SJCRH30 (cell line): ENCODE measurements at regions not wholly inside any gene's neighbourhood (a gene's known extent, or its start where the extent isn't known, plus 50 kb on each side); places are given as distances from the start of the nearest gene placed in this dataset.

Source experiments
- DNase-seq, 2 experiments: peaks; one replicate each; pipeline ENCODE4 v3.0.0-alpha.2; 2015 to 2020
- H3K27ac ChIP-seq: fragments of 250-450 bp; sonication (Bioruptor Pico); 2 replicates; pipeline ENCODE4 v1.5.1; 2020; ENCODE audit warnings: mild to moderate bottlenecking, moderate library complexity
- H3K27me3 ChIP-seq: fragments of 250-450 bp; sonication (Bioruptor Pico); 2 replicates; pipeline ENCODE4 v1.5.1; 2020; ENCODE audit warnings: mild to moderate bottlenecking, moderate library complexity
- H3K36me3 ChIP-seq: fragments of 250-450 bp; sonication (Bioruptor Pico); 2 replicates; pipeline ENCODE4 v1.5.1; 2020; ENCODE audit warnings: mild to moderate bottlenecking, moderate library complexity
- H3K4me1 ChIP-seq: fragments of 250-450 bp; sonication (Bioruptor Pico); 2 replicates; pipeline ENCODE4 v1.5.1; 2020; ENCODE audit warnings: mild to moderate bottlenecking, moderate library complexity
- H3K4me3 ChIP-seq: fragments of 250-450 bp; sonication (Bioruptor Pico); 2 replicates; pipeline ENCODE4 v1.5.1; 2020; ENCODE audit warnings: mild to moderate bottlenecking, moderate library complexity
- H3K9me3 ChIP-seq: fragments of 250-450 bp; sonication (Bioruptor Pico); replicated peaks from 2 replicates; pipeline ENCODE4 v1.5.1; 2020; ENCODE audit warnings: mild to moderate bottlenecking, moderate library complexity

GRCh38 chr21:43331111-43331961 is 95.6 kb downstream of the SIK1 start:
- no peak for DNase-seq
- Histone ChIP-seq H3K9me3 (no peaks in the 10 kb centered on the region), H3K27me3 (no peaks in the 10 kb centered on the region; the same call in 1 of the 2 replicates), H3K36me3 (no peaks in the 10 kb centered on the region), H3K4me1 (peaks cover 30% of the 10 kb centered on the region), H3K27ac (no peak overlapping the region; the same call in 1 of the 2 replicates), H3K4me3 (no peak overlapping the region)

- H3K9me3 ChIP-seq, result no peaks in the 10 kb centered on the region
- no peaks in the 10 kb centered on the region for H3K36me3 ChIP-seq
- peaks cover 30% of the 10 kb centered on the region for H3K4me1 ChIP-seq
- no peak overlapping the region for H3K27ac ChIP-seq
- DNase-seq, result no peak
- H3K27me3 ChIP-seq, result no peaks in the 10 kb centered on the region; the same call in 1 of the 2 replicates
- H3K4me3 ChIP-seq, result no peak overlapping the region
Measured at GRCh38 chr21:43330306-43330881, 96.5 kb downstream of the SIK1 start.

GRCh38 chr21:43329711-43330269 is 97.1 kb downstream of the SIK1 start:
- Histone ChIP-seq H3K27ac (no peak overlapping the region), H3K4me1 (peaks cover 30% of the 10 kb centered on the region), H3K9me3 (no peaks in the 10 kb centered on the region), H3K36me3 (no peaks in the 10 kb centered on the region), H3K4me3 (no peak overlapping the region), H3K27me3 (no peaks in the 10 kb centered on the region; the same call in 1 of the 2 replicates)
- no peak for DNase-seq

DNA sequence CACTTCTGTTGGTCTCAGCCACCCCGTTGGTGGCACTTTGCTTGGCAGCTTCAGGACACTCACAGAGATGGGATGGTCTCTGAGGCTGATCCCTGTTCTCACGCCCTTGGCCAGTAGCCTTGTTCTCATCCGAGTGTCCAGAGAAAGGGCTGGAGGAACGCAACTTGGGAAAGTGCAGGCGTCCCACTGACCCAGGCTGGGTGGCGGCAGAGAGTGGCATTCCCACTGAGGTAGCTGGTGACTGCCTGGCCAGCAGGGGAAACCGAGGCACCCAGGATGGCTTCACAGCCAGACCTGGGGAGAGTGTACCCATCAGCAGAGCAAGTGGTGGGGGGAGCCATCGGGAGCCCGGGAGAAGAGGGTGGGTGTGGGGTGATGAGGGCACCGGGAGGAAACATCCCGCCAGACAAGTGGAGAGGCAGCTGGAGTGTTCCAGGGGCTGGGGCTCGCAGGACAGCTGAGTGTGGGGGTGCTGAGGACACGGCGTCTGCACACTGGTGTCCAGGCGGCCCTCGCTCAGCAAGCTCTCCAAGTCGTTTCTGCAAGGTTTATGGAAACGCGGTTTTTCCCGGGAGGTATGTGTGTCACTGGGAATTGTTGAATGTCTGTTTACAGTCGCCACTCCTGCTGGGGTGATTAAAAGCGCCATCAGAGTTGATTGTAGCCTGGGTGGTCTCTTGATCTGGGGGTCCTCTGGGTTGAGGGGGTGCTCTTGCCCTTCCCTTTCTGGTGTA is 97.8 kb downstream of the SIK1 start:
- H3K4me1 ChIP-seq, result peaks cover 25% of the 10 kb centered on the region
- H3K4me3 ChIP-seq, result no peak overlapping the region
- no peaks in the 10 kb centered on the region for H3K9me3 ChIP-seq
- no peaks in the 10 kb centered on the region for H3K36me3 ChIP-seq
- H3K27ac ChIP-seq, result no peak overlapping the region
- no peaks in the 10 kb centered on the region; the same call in 1 of the 2 replicates for H3K27me3 ChIP-seq
- DNase-seq, result peak in 1 of 2 experiments; percentile 26

- Histone ChIP-seq H3K4me3 (no peak overlapping the region), H3K36me3 (no peaks in the 10 kb centered on the region), H3K4me1 (peaks cover 18% of the 10 kb centered on the region), H3K9me3 (no peaks in the 10 kb centered on the region), H3K27me3 (no peaks in the 10 kb centered on the region; the same call in 1 of the 2 replicates), H3K27ac (no peak overlapping the region)
- no peak for DNase-seq
Measured at GRCh38 chr21:43328185-43328957, 98.6 kb downstream of the SIK1 start.

GRCh38 chr21:43325968-43326715 is 100.8 kb downstream of the SIK1 start:
- Histone ChIP-seq H3K9me3 (no peaks in the 10 kb centered on the region), H3K4me1 (peaks cover 3% of the 10 kb centered on the region; the same call in 1 of the 2 replicates), H3K27me3 (no peaks in the 10 kb centered on the region; the same call in 1 of the 2 replicates), H3K36me3 (no peaks in the 10 kb centered on the region), H3K4me3 (no peak overlapping the region), H3K27ac (no peak overlapping the region)
- no peak for DNase-seq

GRCh38 chr21:43325036-43325435 is 101.9 kb downstream of the SIK1 start:
- Histone ChIP-seq H3K9me3 (no peaks in the 10 kb centered on the region), H3K27me3 (no peaks in the 10 kb centered on the region; the same call in 1 of the 2 replicates), H3K36me3 (no peaks in the 10 kb centered on the region), H3K27ac (no peak overlapping the region), H3K4me1 (peaks cover 12% of the 10 kb centered on the region), H3K4me3 (no peak overlapping the region)
- no peak for DNase-seq

- H3K27ac ChIP-seq, result no peak overlapping the region
- peaks cover 17% of the 10 kb centered on the region for H3K4me1 ChIP-seq
Measured at GRCh38 chr21:43324596-43324995, 102.3 kb downstream of the SIK1 start.

DNA sequence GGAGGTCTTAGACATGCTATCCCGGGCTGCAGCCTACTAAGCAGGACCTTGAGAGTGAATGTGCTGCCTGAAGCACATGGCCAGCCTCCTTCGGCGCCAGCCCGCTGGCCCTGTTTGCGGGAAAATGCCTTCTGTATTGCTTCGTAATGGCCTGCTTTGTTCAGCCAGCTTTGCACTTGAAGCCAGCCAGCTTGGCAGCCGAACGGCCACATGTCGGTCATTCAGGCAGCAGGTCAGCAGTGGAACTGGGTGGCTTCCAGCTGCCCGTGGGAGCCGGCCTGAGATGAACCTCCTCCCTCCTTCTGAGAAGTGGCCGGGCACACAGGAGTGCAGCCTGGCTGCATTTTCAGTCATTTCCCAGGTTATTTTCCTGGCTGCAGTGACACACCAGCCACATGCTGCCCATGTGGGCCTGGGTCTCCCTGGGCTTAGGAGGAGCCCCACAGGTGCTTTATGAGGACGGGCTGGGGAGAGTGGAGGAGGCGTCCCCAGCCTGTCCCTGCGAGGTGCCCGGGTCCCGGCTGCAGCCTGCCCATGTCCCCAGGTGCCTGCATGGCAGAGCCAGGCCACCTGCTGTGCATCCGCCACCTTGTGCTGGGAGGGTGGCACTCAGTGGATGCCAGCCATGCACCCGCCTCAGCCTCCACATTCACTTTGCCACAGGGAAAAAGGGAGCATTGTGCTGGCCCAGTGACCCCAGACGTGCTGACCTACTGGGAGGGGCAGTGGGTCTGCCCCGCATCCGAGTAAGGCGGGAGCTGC is 103.5 kb downstream of the SIK1 start:
- H3K9me3 ChIP-seq, result no peaks in the 10 kb centered on the region
- H3K27ac ChIP-seq, result no peak overlapping the region
- peaks cover 23% of the 10 kb centered on the region for H3K4me1 ChIP-seq
- H3K27me3 ChIP-seq, result no peaks in the 10 kb centered on the region; the same call in 1 of the 2 replicates
- no peak overlapping the region for H3K4me3 ChIP-seq
- no peaks in the 10 kb centered on the region for H3K36me3 ChIP-seq
- DNase-seq, result no peak

More at GRCh38 chr21:43324596-43324995, 102.3 kb downstream of the SIK1 start:
- no peak for DNase-seq
- Histone ChIP-seq H3K36me3 (no peaks in the 10 kb centered on the region), H3K9me3 (no peaks in the 10 kb centered on the region), H3K4me3 (no peak overlapping the region), H3K27me3 (no peaks in the 10 kb centered on the region; the same call in 1 of the 2 replicates)

DNA sequence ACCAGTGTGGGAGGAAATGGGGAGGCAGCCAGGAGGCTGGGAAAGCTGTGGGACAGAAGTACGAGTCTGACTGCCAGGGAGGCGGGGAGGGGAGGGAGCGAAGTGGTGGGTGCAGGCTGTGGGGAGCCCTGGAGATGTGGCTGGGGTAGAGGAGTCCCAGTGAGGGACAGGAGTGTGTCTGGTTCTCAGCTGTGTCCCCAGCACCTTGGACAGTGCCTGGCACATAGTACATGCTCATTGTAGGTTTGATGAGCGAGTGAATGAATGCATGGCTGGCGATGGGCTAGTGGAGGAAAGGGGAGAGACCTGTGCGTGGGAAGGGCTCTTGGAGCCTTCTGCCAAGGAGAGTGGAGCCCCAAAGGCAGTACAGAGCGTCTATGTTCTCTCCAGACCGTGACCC is 104.1 kb downstream of the SIK1 start:
- Histone ChIP-seq H3K27ac (no peak overlapping the region), H3K4me1 (peaks cover 23% of the 10 kb centered on the region)
- peak in 1 of 2 experiments; percentile 24 for DNase-seq

GRCh38 chr21:43322311-43322710 is 104.6 kb downstream of the SIK1 start:
- DNase-seq, result no peak
- H3K9me3 ChIP-seq, result no peaks in the 10 kb centered on the region
- H3K27me3 ChIP-seq, result no peaks in the 10 kb centered on the region; the same call in 1 of the 2 replicates
- H3K36me3 ChIP-seq, result no peaks in the 10 kb centered on the region
- no peak overlapping the region for H3K4me3 ChIP-seq
- H3K27ac ChIP-seq, result no peak overlapping the region
- H3K4me1 ChIP-seq, result peaks cover 23% of the 10 kb centered on the region

More for the DNA sequence above, 104.1 kb downstream of the SIK1 start:
- no peaks in the 10 kb centered on the region; the same call in 1 of the 2 replicates for H3K27me3 ChIP-seq
- no peaks in the 10 kb centered on the region for H3K9me3 ChIP-seq
- H3K4me3 ChIP-seq, result no peak overlapping the region
- H3K36me3 ChIP-seq, result no peaks in the 10 kb centered on the region

DNA sequence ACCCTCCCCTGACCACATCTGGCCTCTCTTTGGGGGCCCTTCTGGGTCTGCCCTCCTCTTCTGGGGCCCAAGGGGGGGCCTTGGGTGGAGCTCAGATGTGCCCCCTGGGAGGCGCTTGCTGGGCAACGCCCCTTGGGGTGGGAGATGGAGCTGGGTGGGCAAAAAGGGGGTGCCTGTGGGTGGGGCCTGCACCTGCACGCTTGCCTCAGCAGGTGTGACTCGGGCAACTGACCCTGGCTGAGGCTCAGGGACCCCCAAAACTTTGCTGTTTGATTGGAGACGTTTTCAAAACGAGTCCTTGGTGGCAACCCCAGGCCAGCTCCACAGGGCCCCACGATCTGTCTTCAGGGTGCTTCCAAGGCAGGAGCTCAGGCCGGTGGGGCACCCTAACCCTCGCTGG is 105.3 kb downstream of the SIK1 start:
- Histone ChIP-seq H3K9me3 (no peaks in the 10 kb centered on the region), H3K27ac (no peak overlapping the region), H3K36me3 (no peaks in the 10 kb centered on the region), H3K4me1 (peaks cover 23% of the 10 kb centered on the region), H3K27me3 (no peaks in the 10 kb centered on the region; the same call in 1 of the 2 replicates), H3K4me3 (no peak overlapping the region)
- DNase-seq, result no peak

DNA sequence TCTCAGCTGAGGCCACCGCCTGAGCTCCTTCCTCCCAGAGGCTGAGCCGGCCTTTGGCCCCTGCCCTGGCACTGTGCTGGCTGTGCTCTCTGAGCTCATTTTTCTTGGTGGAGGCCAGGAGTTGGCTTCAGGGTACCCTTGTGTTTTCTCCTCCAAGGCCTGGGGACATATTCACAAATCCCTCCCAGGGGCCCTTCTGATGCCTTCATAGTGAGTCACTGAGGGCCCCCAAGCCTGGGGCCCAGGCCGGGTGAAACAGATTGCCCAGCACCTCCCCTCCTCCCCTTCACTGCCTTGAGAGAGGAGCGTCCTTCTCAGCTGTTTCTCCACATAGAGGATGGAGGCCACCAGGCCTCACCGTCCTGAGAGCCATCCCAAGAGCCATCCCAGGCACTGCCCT is 105.8 kb downstream of the SIK1 start:
- Histone ChIP-seq H3K9me3 (no peaks in the 10 kb centered on the region), H3K27ac (no peak overlapping the region), H3K4me3 (no peak overlapping the region), H3K27me3 (no peaks in the 10 kb centered on the region), H3K4me1 (peaks cover 23% of the 10 kb centered on the region), H3K36me3 (no peaks in the 10 kb centered on the region)
- peak; percentile 55 for DNase-seq
